ENCODE measurements at regions not wholly inside any gene's neighbourhood (a gene's known extent, or its start where the extent isn't known, plus 50 kb on each side); places are given as distances from the start of the nearest gene placed in this dataset.

GRCh38 chr17:79192503-79193351 lies 118.1 kb downstream of the ENGASE start:
- TF ChIP-seq, protein P1, sequence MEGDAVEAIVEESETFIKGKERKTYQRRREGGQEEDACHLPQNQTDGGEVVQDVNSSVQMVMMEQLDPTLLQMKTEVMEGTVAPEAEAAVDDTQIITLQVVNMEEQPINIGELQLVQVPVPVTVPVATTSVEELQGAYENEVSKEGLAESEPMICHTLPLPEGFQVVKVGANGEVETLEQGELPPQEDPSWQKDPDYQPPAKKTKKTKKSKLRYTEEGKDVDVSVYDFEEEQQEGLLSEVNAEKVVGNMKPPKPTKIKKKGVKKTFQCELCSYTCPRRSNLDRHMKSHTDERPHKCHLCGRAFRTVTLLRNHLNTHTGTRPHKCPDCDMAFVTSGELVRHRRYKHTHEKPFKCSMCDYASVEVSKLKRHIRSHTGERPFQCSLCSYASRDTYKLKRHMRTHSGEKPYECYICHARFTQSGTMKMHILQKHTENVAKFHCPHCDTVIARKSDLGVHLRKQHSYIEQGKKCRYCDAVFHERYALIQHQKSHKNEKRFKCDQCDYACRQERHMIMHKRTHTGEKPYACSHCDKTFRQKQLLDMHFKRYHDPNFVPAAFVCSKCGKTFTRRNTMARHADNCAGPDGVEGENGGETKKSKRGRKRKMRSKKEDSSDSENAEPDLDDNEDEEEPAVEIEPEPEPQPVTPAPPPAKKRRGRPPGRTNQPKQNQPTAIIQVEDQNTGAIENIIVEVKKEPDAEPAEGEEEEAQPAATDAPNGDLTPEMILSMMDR (conservative IDR thresholded peaks at IDR 0.05), result no peak
- no peak for TF ChIP-seq EZH2 (IDR thresholded peaks at IDR 0.05; ENCODE audit: low read depth)
